K562 (cell line): ENCODE measurements at regions not wholly inside any gene's neighbourhood (a gene's known extent, or its start where the extent isn't known, plus 50 kb on each side); places are given as distances from the start of the nearest gene placed in this dataset.

Source experiments
- ATAC-seq: fragments of 200-7000 bp; cut with Tn5 transposase; 3 replicates; pipeline ENCODE4 v1.9.1; 2020; ENCODE audit warnings: moderate library complexity
- BruUV-seq: library from RNA; stranded (reverse); fragments of 400-500 nt; replicated peaks from 2 replicates; lab custom pipeline; 2021; lab: Mats Ljungman, UMichigan
- CTCF ChIA-PET: fragments of 300-600 bp; formaldehyde crosslinking; extraction: SDS; loops from one replicate; lab custom pipeline; 2021; ENCODE audit warnings: low intra/inter-chr PET ratio; lab: Yijun Ruan, JAX
- POLR2A ChIA-PET: fragments of 300-600, 350-650 bp; sonication (Branson Sonifier 250); formaldehyde crosslinking; extraction: SDS; loops from one replicate; lab custom pipeline; 2021; ENCODE audit warnings: antibody characterized with exemption, inconsistent platforms; lab: Yijun Ruan, JAX
- DNase-seq, 4 experiments: peaks; one replicate each; pipeline versions ENCODE4 v3.0.0 to v3.0.0-alpha.2; 2011 to 2018; ENCODE audit warnings: low spot score in 3 of 4, mixed read lengths in 3 of 4; ENCODE audit errors: extremely low read depth in 1 of 4
- FAIRE-seq: peaks from 2 replicates; lab custom pipeline; 2011; peaks lifted over from hg19 to GRCh38; lab: Jason Lieb, UNC
- H2AFZ ChIP-seq: 2 replicates; pipeline ENCODE4 v1.6.0; 2011; ENCODE audit warnings: low read depth, low read length, control low read depth, inconsistent platforms
- H3K27ac ChIP-seq: fragments of 200-600 bp; 3 replicates; pipeline ENCODE4 v1.8.0; 2011; ENCODE audit warnings: low read depth, mild to moderate bottlenecking, control low read depth, inconsistent platforms, low read length, moderate library complexity, mixed read lengths; ENCODE audit errors: extremely low read depth
- H3K27me3 ChIP-seq, 2 experiments: fragments of 300-600 bp in 1 of 2; 2 replicates in 1 of 2; 3 replicates in 1 of 2; pipeline versions ENCODE4 v1.6.0 to v1.8.0; 2011; ENCODE audit warnings: inconsistent platforms in 2 of 2, low read length in 2 of 2, mild to moderate bottlenecking in 1 of 2, mixed read lengths in 1 of 2, moderate library complexity in 1 of 2; ENCODE audit not compliant: control insufficient read depth in 2 of 2, insufficient read depth in 2 of 2
- H3K36me3 ChIP-seq: fragments of 300-600 bp; 3 replicates; pipeline ENCODE4 v1.8.0; 2011; ENCODE audit warnings: mild to moderate bottlenecking, low read length, inconsistent platforms; ENCODE audit not compliant: control insufficient read depth, insufficient read depth
- H3K4me1 ChIP-seq, 2 experiments: fragments of 200-600 bp in 1 of 2; replicated peaks in 1 of 2; 2 replicates in 1 of 2; 3 replicates in 1 of 2; pipeline versions ENCODE4 v1.5.1 to v1.8.0; 2011; ENCODE audit warnings: inconsistent platforms in 2 of 2, low read length in 2 of 2, mild to moderate bottlenecking in 1 of 2, mixed read lengths in 1 of 2, moderate library complexity in 1 of 2; ENCODE audit not compliant: control insufficient read depth in 2 of 2, insufficient read depth in 2 of 2
- H3K4me2 ChIP-seq: 2 replicates; pipeline ENCODE4 v1.6.1; 2011; ENCODE audit warnings: low read length, control low read depth, inconsistent platforms, mixed read lengths; ENCODE audit not compliant: insufficient read depth
- H3K4me3 ChIP-seq: fragments of 200-600 bp; sonication (generic), shearing (Covaris generic); 2 replicates; pipeline ENCODE4 v1.5.1; 2016; ENCODE audit warnings: control low read depth, inconsistent platforms
- H3K79me2 ChIP-seq: fragments of 200-600 bp; 3 replicates; pipeline ENCODE4 v1.8.0; 2011; ENCODE audit warnings: low read length, inconsistent platforms; ENCODE audit not compliant: control insufficient read depth, insufficient read depth
- H3K9ac ChIP-seq, 2 experiments: 2 replicates each; pipeline versions ENCODE4 v1.6.0 to v1.6.1; 2011; ENCODE audit warnings: low read depth in 2 of 2, low read length in 2 of 2, control low read depth in 1 of 2, inconsistent platforms in 1 of 2, mild to moderate bottlenecking in 1 of 2, mixed read lengths in 1 of 2; ENCODE audit not compliant: insufficient read depth in 1 of 2
- H3K9me1 ChIP-seq: one replicate; pipeline ENCODE4 v1.6.0; 2011; ENCODE audit warnings: inconsistent platforms, mild to moderate bottlenecking, low read length, moderate library complexity; ENCODE audit not compliant: control insufficient read depth, insufficient read depth
- H3K9me3 ChIP-seq: replicated peaks from 2 replicates; pipeline ENCODE4 v1.5.1; 2011; ENCODE audit warnings: low read depth, low read length, inconsistent platforms; ENCODE audit not compliant: control insufficient read depth, insufficient read depth
- H4K20me1 ChIP-seq: replicated peaks from 2 replicates; pipeline ENCODE4 v1.6.1; 2011; ENCODE audit warnings: low read length, inconsistent platforms, mixed read lengths; ENCODE audit not compliant: control insufficient read depth, insufficient read depth
- ARID3B ChIP-seq: fragments of 250-450 bp; sonication (Bioruptor Pico); IDR thresholded peaks from 2 replicates; pipeline ENCODE4 v1.4.0; 2020; ENCODE audit warnings: borderline replicate concordance
- ATF7 ChIP-seq: fragments of 450-650 bp; IDR thresholded peaks from 2 replicates; pipeline ENCODE4 v1.7.1; 2014; ENCODE audit warnings: mild to moderate bottlenecking, moderate library complexity
- BRD9 ChIP-seq: fragments of 450-650 bp; IDR thresholded peaks from 2 replicates; pipeline ENCODE4 v1.6.1; 2018; ENCODE audit warnings: low read depth; ENCODE audit not compliant: partially characterized antibody
- CBFA2T2 ChIP-seq: fragments of 450-650 bp; conservative IDR thresholded peaks from 2 replicates; pipeline ENCODE4 v1.6.1; 2017; ENCODE audit warnings: mild to moderate bottlenecking
- HOXB6 ChIP-seq: fragments of 250-450 bp; sonication (Bioruptor Pico); IDR thresholded peaks from 2 replicates; pipeline ENCODE4 v1.5.1; 2022; ENCODE audit warnings: mild to moderate bottlenecking, borderline replicate concordance
- JUNB ChIP-seq: fragments of 450-650 bp; formaldehyde crosslinking; conservative IDR thresholded peaks from 2 replicates; pipeline ENCODE4 v1.4.0; 2020; ENCODE audit warnings: mild to moderate bottlenecking
- MBD1 ChIP-seq: fragments of 250-450 bp; sonication (Bioruptor Pico); IDR thresholded peaks from 2 replicates; pipeline ENCODE4 v1.8.0; 2022; ENCODE audit warnings: inconsistent platforms
- NR2C2 ChIP-seq, 2 experiments: fragments of 200-800 bp in 1 of 2; sonication (Bioruptor generic) in 1 of 2; sonication (generic) in 1 of 2; formaldehyde crosslinking in 1 of 2; IDR thresholded peaks; 2 replicates each; pipeline versions ENCODE4 v1.6.1 to v1.8.0; 2016 to 2022; ENCODE audit warnings: mild to moderate bottlenecking in 1 of 2, missing compliant biosample characterization in 1 of 2, missing genetic modification characterization in 1 of 2, missing genetic modification reagents in 1 of 2
- STAT5B ChIP-seq: fragments of 250-450 bp; sonication (Bioruptor Pico); IDR thresholded peaks from 2 replicates; pipeline ENCODE4 v1.8.0; 2021; ENCODE audit warnings: mild to moderate bottlenecking, inconsistent platforms
- UBTF ChIP-seq, 2 experiments: IDR thresholded peaks; 2 replicates each; pipeline ENCODE4 v1.6.1; 2012; ENCODE audit warnings: improper control_type of control experiment in 2 of 2, low read depth in 2 of 2, low read length in 2 of 2, borderline replicate concordance in 1 of 2
- ZBTB8A ChIP-seq: fragments of 450-650 bp; IDR thresholded peaks from 2 replicates; pipeline ENCODE4 v1.6.1; 2018; ENCODE audit warnings: mild to moderate bottlenecking, moderate library complexity; ENCODE audit not compliant: partially characterized antibody
- ZNF764 ChIP-seq: fragments of 250-450 bp; sonication (Bioruptor Pico); IDR thresholded peaks from 2 replicates; pipeline ENCODE4 v1.4.0; 2020; ENCODE audit warnings: low read depth, mild to moderate bottlenecking, moderate library complexity
- WGBS: fragments of 100-300 bp; shearing (Covaris generic); methylation state at CpG from one replicate; pipeline ENCODE4 v1.1.6; 2016; ENCODE audit warnings: low coverage, mixed read lengths; ENCODE audit not compliant: insufficient coverage; ENCODE audit errors: missing lambda C conversion rate; 5-methylcytosine and 5-hydroxymethylcytosine counted together
- in situ Hi-C: fragments of 300-500 bp; cut with MboI; formaldehyde crosslinking; loops from 4 replicates; pipeline ENCODE4 v1.15.0; 2018; ENCODE audit warnings: inconsistent platforms, mixed read lengths
- intact Hi-C: fragments of 100-400 bp; cut with micrococcal nuclease; formaldehyde crosslinking; loops from 2 replicates; pipeline ENCODE4 v1.14.2; 2022

GRCh38 chr3:31300456-31301443 is 232.0 kb upstream of the STT3B start:
- ChIA-PET CTCF (interaction anchor here (0.6 kb wide), 1 partner anchor 55 kb away, joined by 4 read pairs; no protein-coding TSS in a partner anchor), POLR2A (interaction anchor here (0.6 kb wide), 1 partner anchor 19 kb away, joined by 3 read pairs; no protein-coding TSS in a partner anchor)
- TF ChIP-seq STAT5B (no peak), UBTF (IDR thresholded peaks at IDR 0.05; ENCODE audit: borderline replicate concordance in 1 of 2, low read depth in 2 of 2, low read length in 2 of 2) (no peak), JUNB (no peak), BRD9 (no peak), CBFA2T2 (no peak), ZNF764 (CRISPR knock-in tag) (no peak), ZBTB8A (no peak), MBD1 (CRISPR knock-in tag) (no peak), NR2C2 (CRISPR knock-in tag; IDR thresholded peaks at IDR 0.05) (no peak), NR2C2 (tag; IDR thresholded peaks at IDR 0.05) (no peak), ATF7 (no peak), HOXB6 (CRISPR knock-in tag) (no peak), ARID3B (CRISPR knock-in tag) (no peak)
- ATAC-seq (no peak), DNase-seq (no peak), FAIRE-seq (no peak)
- no TSS peak for BruUV-seq
- H3K9ac ChIP-seq, result no peak overlapping the region
- no peaks in the 10 kb centered on the region for H3K79me2 ChIP-seq
- 0% methylated on average over 2 of the region's 2 CpGs for WGBS
- no peak overlapping the region for H3K4me3 ChIP-seq
- intact Hi-C loops (no loop called here), in situ Hi-C loops (no loop called here)
- H3K4me2 ChIP-seq, result no peak overlapping the region
- H3K9me1 ChIP-seq, result no peaks in the 10 kb centered on the region
- H4K20me1 ChIP-seq, result no peaks in the 10 kb centered on the region
- no peaks in the 10 kb centered on the region for H3K4me1 ChIP-seq
- no peaks in the 10 kb centered on the region for H3K36me3 ChIP-seq
- no peak overlapping the region for H2AFZ ChIP-seq
- no peak overlapping the region for H3K27ac ChIP-seq
- H3K9me3 ChIP-seq, result no peaks in the 10 kb centered on the region
- no peaks in the 10 kb centered on the region for H3K27me3 ChIP-seq
